ENCODE measurements at regions not wholly inside any gene's neighbourhood (a gene's known extent, or its start where the extent isn't known, plus 50 kb on each side); places are given as distances from the start of the nearest gene placed in this dataset.

DNA sequence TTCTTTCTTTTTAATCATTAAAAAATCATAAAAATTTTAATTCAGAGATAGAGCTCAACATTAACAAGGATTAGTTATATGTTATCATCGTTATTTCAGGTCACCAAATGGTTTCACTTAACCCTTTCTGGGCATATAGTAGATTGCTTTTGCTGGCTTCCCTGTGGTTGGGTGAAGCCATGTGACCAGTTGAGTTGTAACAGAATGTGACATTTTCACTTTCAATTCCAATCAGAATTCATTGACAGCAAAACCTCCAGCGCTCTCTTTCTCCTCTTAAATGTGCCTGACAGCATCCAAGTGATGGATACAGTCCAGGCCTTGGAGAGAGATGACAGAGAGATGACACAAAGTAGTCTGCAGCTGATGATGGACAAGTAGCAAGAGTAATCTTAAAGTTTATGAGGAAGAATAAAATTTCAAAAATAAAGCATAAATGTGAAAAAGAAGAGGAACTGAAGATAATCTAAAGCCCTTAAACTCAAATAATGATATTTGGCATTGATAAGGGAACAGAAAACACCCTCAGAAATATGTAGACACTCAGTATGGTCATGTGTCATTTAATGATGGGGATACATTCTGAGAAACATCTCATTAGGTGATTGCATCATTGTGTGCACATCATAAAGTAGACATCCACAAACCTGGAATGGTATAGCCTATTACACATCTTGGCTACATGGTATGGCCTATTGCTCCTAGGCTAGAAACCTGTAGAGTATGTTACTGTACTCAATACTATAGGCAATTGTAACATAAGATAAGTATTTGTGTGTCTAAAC is 92.3 kb upstream of the QRFPR start:
- no peak overlapping the region for H3K4me2 ChIP-seq
- no peak overlapping the region for H2AFZ ChIP-seq (replicated peaks)
- no peak overlapping the region for H3K9ac ChIP-seq
- Mint-ChIP-seq H3K27me3 (ENCODE audit: insufficient read depth, low read depth) (no peaks in the 10 kb centered on the region), H3K9me3 (peaks cover 9% of the 10 kb centered on the region), H3K27ac (no peak overlapping the region), H3K4me3 (no peak overlapping the region), H3K4me1 (no peaks in the 10 kb centered on the region), H3K36me3 (peaks cover 2% of the 10 kb centered on the region)
- H3K27me3 ChIP-seq = no peaks in the 10 kb centered on the region
- H3K79me2 ChIP-seq (ENCODE audit: low read depth) = no peaks in the 10 kb centered on the region
- H3F3A ChIP-seq (ENCODE audit: low read depth) = no peaks in the 10 kb centered on the region
- no peaks in the 10 kb centered on the region for H3K4me1 ChIP-seq
- no peak for DNase-seq (ENCODE audit: low spot score)
- no peaks in the 10 kb centered on the region for H3K9me3 ChIP-seq (ENCODE audit: low read depth)
- TF ChIP-seq EZH2phosphoT487 (IDR thresholded peaks at IDR 0.05) (no peak), EZH2 (IDR thresholded peaks at IDR 0.05) (no peak)
- TF ChIP-seq, protein P1, sequence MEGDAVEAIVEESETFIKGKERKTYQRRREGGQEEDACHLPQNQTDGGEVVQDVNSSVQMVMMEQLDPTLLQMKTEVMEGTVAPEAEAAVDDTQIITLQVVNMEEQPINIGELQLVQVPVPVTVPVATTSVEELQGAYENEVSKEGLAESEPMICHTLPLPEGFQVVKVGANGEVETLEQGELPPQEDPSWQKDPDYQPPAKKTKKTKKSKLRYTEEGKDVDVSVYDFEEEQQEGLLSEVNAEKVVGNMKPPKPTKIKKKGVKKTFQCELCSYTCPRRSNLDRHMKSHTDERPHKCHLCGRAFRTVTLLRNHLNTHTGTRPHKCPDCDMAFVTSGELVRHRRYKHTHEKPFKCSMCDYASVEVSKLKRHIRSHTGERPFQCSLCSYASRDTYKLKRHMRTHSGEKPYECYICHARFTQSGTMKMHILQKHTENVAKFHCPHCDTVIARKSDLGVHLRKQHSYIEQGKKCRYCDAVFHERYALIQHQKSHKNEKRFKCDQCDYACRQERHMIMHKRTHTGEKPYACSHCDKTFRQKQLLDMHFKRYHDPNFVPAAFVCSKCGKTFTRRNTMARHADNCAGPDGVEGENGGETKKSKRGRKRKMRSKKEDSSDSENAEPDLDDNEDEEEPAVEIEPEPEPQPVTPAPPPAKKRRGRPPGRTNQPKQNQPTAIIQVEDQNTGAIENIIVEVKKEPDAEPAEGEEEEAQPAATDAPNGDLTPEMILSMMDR (IDR thresholded peaks at IDR 0.05) = no peak
- no peaks in the 10 kb centered on the region for H3K36me3 ChIP-seq
- H3K27ac ChIP-seq = no peak overlapping the region
- H4K20me1 ChIP-seq (ENCODE audit: low read depth) = no peaks in the 10 kb centered on the region
- no peak overlapping the region for H3K4me3 ChIP-seq

DNA sequence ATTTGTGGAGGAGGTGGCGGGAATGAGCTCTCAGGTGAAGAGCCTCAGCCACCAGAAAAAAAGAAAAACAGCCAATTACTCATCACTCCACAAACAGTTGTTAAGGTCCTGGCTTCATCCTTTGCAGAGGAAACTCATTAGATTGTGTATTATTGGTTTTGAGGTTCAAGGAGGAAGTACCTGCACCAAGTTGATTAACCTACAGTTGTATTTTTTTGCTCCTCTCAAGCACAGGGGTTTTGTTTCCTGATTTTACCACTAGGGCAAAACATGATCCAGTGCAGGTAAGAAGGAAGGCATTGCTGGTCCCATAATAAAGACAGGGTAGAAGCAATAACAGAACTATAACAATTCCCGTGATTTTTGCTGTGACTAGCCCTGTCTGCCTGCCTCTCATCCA is 84.0 kb upstream of the QRFPR start:
- H3K27ac ChIP-seq = no peak overlapping the region
- no peaks in the 10 kb centered on the region for H3K27me3 ChIP-seq
- Mint-ChIP-seq H3K27me3 (ENCODE audit: insufficient read depth, low read depth) (peaks cover 2% of the 10 kb centered on the region), H3K27ac (no peak overlapping the region), H3K4me3 (no peak overlapping the region), H3K36me3 (peaks cover 2% of the 10 kb centered on the region), H3K9me3 (peaks cover 10% of the 10 kb centered on the region), H3K4me1 (no peaks in the 10 kb centered on the region)
- H3F3A ChIP-seq (ENCODE audit: low read depth) = no peaks in the 10 kb centered on the region
- no peak overlapping the region for H3K4me2 ChIP-seq
- H3K4me1 ChIP-seq = no peaks in the 10 kb centered on the region
- no peak overlapping the region for H3K4me3 ChIP-seq
- no peaks in the 10 kb centered on the region for H3K36me3 ChIP-seq
- H3K9ac ChIP-seq = no peak overlapping the region
- DNase-seq (ENCODE audit: low spot score) = no peak
- H4K20me1 ChIP-seq (ENCODE audit: low read depth) = no peaks in the 10 kb centered on the region
- H2AFZ ChIP-seq (replicated peaks) = no peak overlapping the region
- TF ChIP-seq EZH2phosphoT487 (IDR thresholded peaks at IDR 0.05) (no peak), EZH2 (IDR thresholded peaks at IDR 0.05) (no peak)
- TF ChIP-seq, protein P1 (IDR thresholded peaks at IDR 0.05) = peak; percentile 18
- H3K9me3 ChIP-seq (ENCODE audit: low read depth) = no peaks in the 10 kb centered on the region
- H3K79me2 ChIP-seq (ENCODE audit: low read depth) = no peaks in the 10 kb centered on the region

DNA sequence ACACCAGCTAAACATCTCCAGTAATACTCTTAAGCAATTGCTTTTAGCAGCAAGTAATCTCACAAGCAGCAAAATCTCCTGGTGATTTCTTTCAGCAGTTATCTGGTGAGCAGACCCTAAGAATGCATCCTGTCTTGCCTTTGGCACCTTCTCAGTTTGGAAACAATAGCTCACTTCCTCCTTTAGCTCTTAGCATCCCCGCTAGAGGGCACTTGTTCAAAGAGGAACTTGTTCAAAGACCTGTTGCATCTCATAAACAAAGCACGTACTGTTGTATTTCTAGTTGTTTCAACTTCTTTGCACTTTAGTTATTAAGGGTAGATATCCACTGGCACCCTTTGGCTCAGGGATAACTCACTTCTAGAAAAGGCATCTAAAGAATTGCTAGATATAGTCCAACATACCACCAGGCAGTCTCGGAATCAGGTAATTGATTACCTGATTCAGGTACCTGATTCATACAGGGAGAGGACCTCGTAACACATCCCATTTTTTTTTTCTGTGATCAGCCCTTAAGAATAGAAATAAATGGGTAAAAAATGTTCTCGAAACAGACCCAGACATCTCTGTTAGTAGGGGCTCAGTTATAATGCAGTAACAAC is 81.9 kb upstream of the QRFPR start:
- Histone ChIP-seq H3F3A (ENCODE audit: low read depth) (no peaks in the 10 kb centered on the region), H3K9me3 (ENCODE audit: low read depth) (no peaks in the 10 kb centered on the region), H3K4me3 (no peak overlapping the region), H3K9ac (no peak overlapping the region), H3K27ac (no peak overlapping the region), H2AFZ (replicated peaks) (peak overlapping the region; percentile 54), H3K27me3 (no peaks in the 10 kb centered on the region), H3K4me1 (no peaks in the 10 kb centered on the region), H4K20me1 (ENCODE audit: low read depth) (no peaks in the 10 kb centered on the region), H3K36me3 (no peaks in the 10 kb centered on the region), H3K4me2 (no peak overlapping the region), H3K79me2 (ENCODE audit: low read depth) (no peaks in the 10 kb centered on the region)
- H3K27ac Mint-ChIP-seq = no peak overlapping the region
- peaks cover 2% of the 10 kb centered on the region for H3K27me3 Mint-ChIP-seq (ENCODE audit: insufficient read depth, low read depth)
- DNase-seq (ENCODE audit: low spot score) = peak; percentile 85
- H3K4me1 Mint-ChIP-seq = no peaks in the 10 kb centered on the region
- no peaks in the 10 kb centered on the region for H3K36me3 Mint-ChIP-seq
- H3K9me3 Mint-ChIP-seq = peaks cover 3% of the 10 kb centered on the region
- H3K4me3 Mint-ChIP-seq = no peak overlapping the region
- TF ChIP-seq EZH2 (IDR thresholded peaks at IDR 0.05) = no peak
- TF ChIP-seq, protein P1 (IDR thresholded peaks at IDR 0.05) = peak; percentile 80
